ENCODE measurements at regions not wholly inside any gene's neighbourhood (a gene's known extent, or its start where the extent isn't known, plus 50 kb on each side); places are given as distances from the start of the nearest gene placed in this dataset.

DNA sequence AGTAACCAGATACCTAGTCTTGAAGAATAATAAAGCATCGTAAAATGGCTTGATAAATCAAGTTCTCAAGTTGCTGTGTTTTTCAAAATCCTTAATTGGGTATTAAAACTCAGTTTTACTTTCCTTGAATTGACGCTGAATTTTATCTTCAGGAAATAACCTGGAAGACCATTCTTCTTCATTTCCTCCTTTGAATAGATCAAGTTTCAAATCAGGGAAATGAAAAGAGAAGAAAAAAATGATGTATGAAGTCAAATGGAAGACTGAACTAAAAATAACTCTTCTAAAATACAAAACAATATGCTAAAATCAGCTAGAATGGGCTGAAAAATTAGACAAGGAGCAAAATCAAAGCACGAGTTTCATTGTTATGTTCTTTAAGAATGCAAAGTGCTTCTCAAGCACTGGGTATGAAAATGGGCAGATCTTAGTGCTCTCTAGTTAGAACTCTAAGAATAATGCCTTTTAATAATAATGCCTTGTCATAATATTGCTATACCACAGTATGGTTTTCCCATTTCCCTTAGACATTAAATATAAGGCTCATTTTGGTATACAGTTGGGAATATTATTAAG, 54.6 kb upstream of the CLEC14A start:
- ATAC-seq (ENCODE audit: insufficient number of reproducible peaks, low FRiP score, low read depth) (no peak), DNase-seq (ENCODE audit: low spot score) (no peak)
- TF ChIP-seq, protein P1, sequence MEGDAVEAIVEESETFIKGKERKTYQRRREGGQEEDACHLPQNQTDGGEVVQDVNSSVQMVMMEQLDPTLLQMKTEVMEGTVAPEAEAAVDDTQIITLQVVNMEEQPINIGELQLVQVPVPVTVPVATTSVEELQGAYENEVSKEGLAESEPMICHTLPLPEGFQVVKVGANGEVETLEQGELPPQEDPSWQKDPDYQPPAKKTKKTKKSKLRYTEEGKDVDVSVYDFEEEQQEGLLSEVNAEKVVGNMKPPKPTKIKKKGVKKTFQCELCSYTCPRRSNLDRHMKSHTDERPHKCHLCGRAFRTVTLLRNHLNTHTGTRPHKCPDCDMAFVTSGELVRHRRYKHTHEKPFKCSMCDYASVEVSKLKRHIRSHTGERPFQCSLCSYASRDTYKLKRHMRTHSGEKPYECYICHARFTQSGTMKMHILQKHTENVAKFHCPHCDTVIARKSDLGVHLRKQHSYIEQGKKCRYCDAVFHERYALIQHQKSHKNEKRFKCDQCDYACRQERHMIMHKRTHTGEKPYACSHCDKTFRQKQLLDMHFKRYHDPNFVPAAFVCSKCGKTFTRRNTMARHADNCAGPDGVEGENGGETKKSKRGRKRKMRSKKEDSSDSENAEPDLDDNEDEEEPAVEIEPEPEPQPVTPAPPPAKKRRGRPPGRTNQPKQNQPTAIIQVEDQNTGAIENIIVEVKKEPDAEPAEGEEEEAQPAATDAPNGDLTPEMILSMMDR (IDR thresholded peaks at IDR 0.05) = no peak
- H3K27me3 ChIP-seq (replicated peaks; ENCODE audit: insufficient read depth) = no peaks in the 10 kb centered on the region
- no peak overlapping the region for H3K27ac ChIP-seq
- no peak overlapping the region for H3K4me3 ChIP-seq
- no peaks in the 10 kb centered on the region for H3K4me1 ChIP-seq (ENCODE audit: control insufficient read depth in 1 of 2, low read depth in 2 of 2)
- no peaks in the 10 kb centered on the region for H3K36me3 ChIP-seq
- no peaks in the 10 kb centered on the region for H3K9me3 ChIP-seq

DNA sequence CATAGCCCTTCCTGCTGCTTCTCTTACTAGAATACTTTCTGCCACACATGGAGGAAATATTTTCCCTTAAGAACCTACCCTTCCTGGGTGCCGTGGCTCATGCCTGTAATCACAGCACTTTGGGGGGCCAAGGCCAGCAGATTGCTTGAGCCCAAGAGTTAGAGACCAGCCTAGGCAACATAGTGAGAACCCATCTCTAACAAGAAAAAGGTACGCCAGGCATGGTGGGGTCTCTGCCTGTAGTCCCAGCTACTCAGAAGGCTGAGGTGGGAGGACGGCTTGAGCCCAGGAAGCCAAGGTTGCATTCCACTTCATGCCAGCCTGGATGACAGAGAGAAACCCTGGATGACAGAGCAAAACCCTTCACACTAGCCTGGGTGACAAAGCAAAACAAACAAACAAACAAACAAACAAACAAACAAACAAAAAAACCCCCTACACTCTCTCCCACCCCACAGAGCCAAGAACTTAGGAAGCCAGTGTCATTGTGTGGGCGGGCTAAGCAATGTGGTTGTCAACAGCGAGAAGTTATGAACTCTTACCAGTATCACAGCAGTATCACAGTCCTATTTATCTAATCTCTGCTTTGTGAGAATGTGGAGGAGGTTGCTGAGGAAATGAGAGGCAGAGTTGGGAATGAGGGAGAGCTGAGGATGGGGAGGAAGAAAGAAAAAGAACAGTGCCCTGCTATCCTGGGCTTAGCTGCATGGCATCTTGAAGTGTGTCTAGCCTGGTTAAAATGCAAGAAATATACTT, 53.8 kb upstream of the CLEC14A start:
- no peak overlapping the region for H3K27ac ChIP-seq

More for the DNA sequence above, 53.8 kb upstream of the CLEC14A start:
- Histone ChIP-seq H3K27me3 (replicated peaks; ENCODE audit: insufficient read depth) (no peaks in the 10 kb centered on the region), H3K4me3 (no peak overlapping the region), H3K9me3 (no peaks in the 10 kb centered on the region), H3K4me1 (ENCODE audit: control insufficient read depth in 1 of 2, low read depth in 2 of 2) (no peaks in the 10 kb centered on the region), H3K36me3 (no peaks in the 10 kb centered on the region)
- ATAC-seq (ENCODE audit: insufficient number of reproducible peaks, low FRiP score, low read depth) = no peak
- no peak for DNase-seq (ENCODE audit: low spot score)
- TF ChIP-seq, protein P1 (IDR thresholded peaks at IDR 0.05) = no peak
